Osteocyte (in vitro differentiated cells): ENCODE measurements at regions not wholly inside any gene's neighbourhood (a gene's known extent, or its start where the extent isn't known, plus 50 kb on each side); places are given as distances from the start of the nearest gene placed in this dataset.

Source experiments
- DNase-seq: peaks from one replicate; pipeline ENCODE4 v3.0.0; 2021; ENCODE audit warnings: mixed read lengths; ENCODE audit not compliant: unreplicated experiment; ENCODE audit errors: extremely low spot score
- H3K27ac Mint-ChIP-seq: one replicate; pipeline ENCODE4 v1.8.0; 2021; ENCODE audit warnings: mild to moderate bottlenecking, mixed read lengths; ENCODE audit not compliant: unreplicated experiment
- H3K27me3 Mint-ChIP-seq: one replicate; pipeline ENCODE4 v1.8.0; 2021; ENCODE audit warnings: mixed read lengths; ENCODE audit not compliant: unreplicated experiment
- H3K36me3 Mint-ChIP-seq: one replicate; pipeline ENCODE4 v1.8.0; 2021; ENCODE audit warnings: mixed read lengths; ENCODE audit not compliant: unreplicated experiment
- H3K4me1 Mint-ChIP-seq: one replicate; pipeline ENCODE4 v1.8.0; 2021; ENCODE audit warnings: mixed read lengths; ENCODE audit not compliant: unreplicated experiment
- H3K4me3 Mint-ChIP-seq: one replicate; pipeline ENCODE4 v1.8.0; 2021; ENCODE audit warnings: mild to moderate bottlenecking, moderate library complexity, mixed read lengths; ENCODE audit not compliant: unreplicated experiment
- H3K9me3 Mint-ChIP-seq: one replicate; pipeline ENCODE4 v1.8.0; 2021; ENCODE audit warnings: mixed read lengths; ENCODE audit not compliant: unreplicated experiment
- TF ChIP-seq, protein P1 (sequence below): fragments of 200-600 bp; sonication (generic); IDR thresholded peaks from 2 replicates; pipeline ENCODE4 v1.5.0; 2021; ENCODE audit warnings: antibody characterized with exemption, mild to moderate bottlenecking, moderate library complexity

GRCh38 chr14:97417331-97417730 is 620.1 kb downstream of the VRK1 start:
- no peak overlapping the region for H3K27ac Mint-ChIP-seq
- TF ChIP-seq, protein P1, sequence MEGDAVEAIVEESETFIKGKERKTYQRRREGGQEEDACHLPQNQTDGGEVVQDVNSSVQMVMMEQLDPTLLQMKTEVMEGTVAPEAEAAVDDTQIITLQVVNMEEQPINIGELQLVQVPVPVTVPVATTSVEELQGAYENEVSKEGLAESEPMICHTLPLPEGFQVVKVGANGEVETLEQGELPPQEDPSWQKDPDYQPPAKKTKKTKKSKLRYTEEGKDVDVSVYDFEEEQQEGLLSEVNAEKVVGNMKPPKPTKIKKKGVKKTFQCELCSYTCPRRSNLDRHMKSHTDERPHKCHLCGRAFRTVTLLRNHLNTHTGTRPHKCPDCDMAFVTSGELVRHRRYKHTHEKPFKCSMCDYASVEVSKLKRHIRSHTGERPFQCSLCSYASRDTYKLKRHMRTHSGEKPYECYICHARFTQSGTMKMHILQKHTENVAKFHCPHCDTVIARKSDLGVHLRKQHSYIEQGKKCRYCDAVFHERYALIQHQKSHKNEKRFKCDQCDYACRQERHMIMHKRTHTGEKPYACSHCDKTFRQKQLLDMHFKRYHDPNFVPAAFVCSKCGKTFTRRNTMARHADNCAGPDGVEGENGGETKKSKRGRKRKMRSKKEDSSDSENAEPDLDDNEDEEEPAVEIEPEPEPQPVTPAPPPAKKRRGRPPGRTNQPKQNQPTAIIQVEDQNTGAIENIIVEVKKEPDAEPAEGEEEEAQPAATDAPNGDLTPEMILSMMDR: no peak
- H3K4me1 Mint-ChIP-seq: no peaks in the 10 kb centered on the region
- no peaks in the 10 kb centered on the region for H3K36me3 Mint-ChIP-seq
- H3K4me3 Mint-ChIP-seq: no peak overlapping the region
- H3K27me3 Mint-ChIP-seq: no peaks in the 10 kb centered on the region
- no peak for DNase-seq
- H3K9me3 Mint-ChIP-seq: peaks cover 4% of the 10 kb centered on the region

DNA sequence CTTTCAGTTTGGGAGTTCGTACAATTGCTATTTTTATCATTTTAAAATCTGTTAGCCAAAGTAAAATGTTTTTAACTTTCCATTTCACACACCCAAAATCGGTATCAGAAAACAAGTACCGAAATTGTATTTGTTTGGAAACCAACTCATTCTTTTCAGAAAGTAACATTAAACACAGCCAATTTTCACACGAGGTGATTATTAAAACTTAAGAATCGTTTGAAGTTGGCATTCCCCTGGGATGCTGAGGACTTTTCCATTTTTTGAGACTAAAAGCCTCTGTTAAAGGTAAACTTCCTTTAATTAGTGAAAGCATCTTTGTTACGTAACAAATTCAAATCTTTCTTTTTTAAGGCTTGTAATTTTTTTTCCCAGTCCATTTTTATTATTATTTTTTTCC is 623.0 kb downstream of the VRK1 start:
- H3K36me3 Mint-ChIP-seq: no peaks in the 10 kb centered on the region
- H3K4me1 Mint-ChIP-seq: no peaks in the 10 kb centered on the region
- DNase-seq: no peak
- H3K27me3 Mint-ChIP-seq: no peaks in the 10 kb centered on the region
- peaks cover 17% of the 10 kb centered on the region for H3K9me3 Mint-ChIP-seq
- no peak overlapping the region for H3K27ac Mint-ChIP-seq
- no peak overlapping the region for H3K4me3 Mint-ChIP-seq
- TF ChIP-seq, protein P1: no peak

DNA sequence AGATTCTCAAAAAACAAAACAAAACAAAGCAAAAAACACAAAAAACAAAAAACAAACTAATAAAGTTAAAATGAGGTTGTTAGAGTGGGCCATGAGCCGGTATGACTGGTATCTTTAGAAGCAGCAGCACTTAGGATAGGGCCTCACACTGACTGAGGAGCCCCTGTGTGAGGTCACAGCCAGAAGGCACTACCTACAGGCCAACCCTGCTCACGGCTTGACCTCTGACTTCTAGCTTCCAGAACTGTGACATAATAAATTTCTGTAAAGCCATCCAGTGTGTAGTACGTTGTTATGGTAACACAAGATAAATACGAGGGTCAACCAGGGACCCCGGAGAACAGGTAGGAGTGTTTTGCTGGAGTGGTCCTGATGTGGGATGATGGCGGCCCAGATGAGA is 629.6 kb downstream of the VRK1 start:
- Mint-ChIP-seq H3K4me3 (no peak overlapping the region), H3K9me3 (peaks cover 56% of the 10 kb centered on the region), H3K4me1 (no peaks in the 10 kb centered on the region), H3K27me3 (no peaks in the 10 kb centered on the region), H3K27ac (no peak overlapping the region), H3K36me3 (no peaks in the 10 kb centered on the region)
- TF ChIP-seq, protein P1: no peak
- DNase-seq: no peak

DNA sequence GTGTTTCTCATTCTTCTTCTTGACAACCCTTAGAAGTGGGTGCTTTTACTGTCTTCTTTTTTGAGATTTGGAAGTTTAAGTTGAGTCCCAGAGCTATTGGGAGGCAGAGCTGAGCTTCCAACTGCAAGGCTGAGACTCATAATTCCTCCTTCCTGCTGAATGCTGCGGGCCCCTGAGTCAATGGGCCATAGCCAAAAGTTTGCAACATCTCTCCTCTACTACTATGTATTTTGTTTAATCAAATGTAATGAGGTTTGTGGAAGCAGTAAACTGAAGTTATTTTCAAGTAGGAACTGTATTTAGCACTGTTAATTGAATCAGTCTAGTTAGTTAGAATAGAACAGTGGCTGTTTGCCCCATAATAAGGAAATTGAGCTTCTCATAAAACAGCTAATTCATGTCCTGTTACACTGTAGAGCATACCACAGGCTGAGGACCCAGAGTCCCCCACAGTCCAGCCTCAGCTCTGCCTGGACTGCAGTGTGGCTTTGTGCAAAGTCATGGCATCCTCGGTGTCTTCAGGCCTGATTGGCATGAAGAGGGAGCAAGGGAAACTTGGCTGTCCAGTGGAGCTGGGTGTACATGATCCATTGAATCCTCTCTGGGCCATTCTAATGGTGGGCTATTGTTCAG is 631.7 kb downstream of the VRK1 start:
- H3K36me3 Mint-ChIP-seq: no peaks in the 10 kb centered on the region
- TF ChIP-seq, protein P1: no peak
- no peaks in the 10 kb centered on the region for H3K27me3 Mint-ChIP-seq
- H3K9me3 Mint-ChIP-seq: peaks cover 62% of the 10 kb centered on the region
- no peak overlapping the region for H3K27ac Mint-ChIP-seq
- H3K4me3 Mint-ChIP-seq: no peak overlapping the region
- no peak for DNase-seq
- no peaks in the 10 kb centered on the region for H3K4me1 Mint-ChIP-seq

DNA sequence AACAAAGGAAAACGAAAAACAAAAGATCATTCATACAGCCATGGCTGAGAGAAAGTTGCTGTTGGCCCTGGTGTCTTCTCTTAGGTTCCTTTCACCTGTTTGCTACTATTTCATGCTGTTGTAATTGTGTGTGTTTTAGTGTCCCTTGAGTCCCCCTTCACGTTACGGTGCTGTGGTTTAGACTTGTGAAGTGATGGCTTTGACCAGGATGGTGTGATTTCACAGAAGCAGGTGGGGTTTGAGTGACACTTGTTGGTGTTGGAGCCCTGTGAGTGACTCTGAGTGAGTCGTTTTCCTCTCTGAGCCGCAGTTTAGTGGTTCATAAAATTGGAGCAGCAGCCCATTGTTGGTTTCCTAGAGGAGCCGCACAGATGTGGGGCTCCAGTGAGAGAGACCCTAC is 635.4 kb downstream of the VRK1 start:
- Mint-ChIP-seq H3K9me3 (peaks cover 57% of the 10 kb centered on the region), H3K4me3 (no peak overlapping the region), H3K36me3 (no peaks in the 10 kb centered on the region), H3K27ac (no peak overlapping the region), H3K4me1 (no peaks in the 10 kb centered on the region), H3K27me3 (no peaks in the 10 kb centered on the region)
- no peak for DNase-seq
- TF ChIP-seq, protein P1: no peak
